DOHH2 (cell line): ENCODE measurements at regions not wholly inside any gene's neighbourhood (a gene's known extent, or its start where the extent isn't known, plus 50 kb on each side); places are given as distances from the start of the nearest gene placed in this dataset.

Experiments
- H3F3A ChIP-seq: fragments of 200-600 bp; sonication (generic), shearing (Covaris generic); 2 replicates; pipeline ENCODE4 v1.6.0; 2016; ENCODE audit warnings: antibody characterized with exemption, mild to moderate bottlenecking; ENCODE audit not compliant: control insufficient read depth, insufficient read depth
- H3K27ac ChIP-seq: fragments of 200-600 bp; sonication (generic); 2 replicates; pipeline ENCODE4 v1.5.1; 2014; ENCODE audit warnings: low read depth, mild to moderate bottlenecking, low read length, moderate library complexity
- H3K27me3 ChIP-seq: fragments of 200-600 bp; sonication (generic); 2 replicates; pipeline ENCODE4 v1.6.1; 2014; ENCODE audit warnings: mild to moderate bottlenecking, low read length, mixed read lengths; ENCODE audit not compliant: control insufficient read depth
- H3K36me3 ChIP-seq: fragments of 200-600 bp; sonication (generic); 2 replicates; pipeline ENCODE4 v1.6.1; 2014; ENCODE audit warnings: mild to moderate bottlenecking, low read length, moderate library complexity, mixed read lengths; ENCODE audit not compliant: control insufficient read depth
- H3K4me1 ChIP-seq: fragments of 200-600 bp; sonication (generic); 2 replicates; pipeline ENCODE4 v1.6.1; 2014; ENCODE audit warnings: mild to moderate bottlenecking, low read length, mixed read lengths; ENCODE audit not compliant: control insufficient read depth
- H3K4me2 ChIP-seq: fragments of 200-600 bp; sonication (generic); 2 replicates; pipeline ENCODE4 v1.6.0; 2014; ENCODE audit warnings: mild to moderate bottlenecking, low read length, moderate library complexity
- H3K4me3 ChIP-seq: fragments of 200-600 bp; sonication (generic); 2 replicates; pipeline ENCODE4 v1.5.1; 2014; ENCODE audit warnings: mild to moderate bottlenecking, low read length, mixed read lengths
- H3K79me2 ChIP-seq: fragments of 200-600 bp; sonication (generic); 2 replicates; pipeline ENCODE4 v1.6.1; 2014; ENCODE audit warnings: mild to moderate bottlenecking, low read length, mixed read lengths; ENCODE audit not compliant: control insufficient read depth
- H3K9me2 ChIP-seq: fragments of 200-600 bp; sonication (generic); replicated peaks from 2 replicates; pipeline ENCODE4 v1.6.1; 2014; ENCODE audit warnings: mild to moderate bottlenecking, low read length, mixed read lengths; ENCODE audit not compliant: control insufficient read depth
- H3K9me3 ChIP-seq: fragments of 200-600 bp; sonication (generic); 2 replicates; pipeline ENCODE4 v1.6.1; 2014; ENCODE audit warnings: antibody characterized with exemption, low read length, mixed read lengths; ENCODE audit not compliant: control insufficient read depth, insufficient read depth
- H4K20me1 ChIP-seq: fragments of 200-600 bp; sonication (generic); 2 replicates; pipeline ENCODE4 v1.6.0; 2014; ENCODE audit warnings: low read depth, mild to moderate bottlenecking, antibody characterized with exemption, low read length, moderate library complexity; ENCODE audit not compliant: control insufficient read depth, insufficient read depth
- EZH2phosphoT487 ChIP-seq: fragments of 200-600 bp; sonication (generic); IDR thresholded peaks from 2 replicates; pipeline ENCODE4 v1.6.1; 2017; ENCODE audit warnings: borderline replicate concordance, mild to moderate bottlenecking, antibody characterized with exemption, low read length, moderate library complexity, mixed read lengths
- TF ChIP-seq, protein P1 (sequence below): fragments of 200-600 bp; sonication (generic); IDR thresholded peaks from one replicate; pipeline ENCODE4 v1.5.1; 2014; ENCODE audit warnings: antibody characterized with exemption, mild to moderate bottlenecking, low read depth, low read length; ENCODE audit not compliant: poor library complexity, severe bottlenecking

DNA sequence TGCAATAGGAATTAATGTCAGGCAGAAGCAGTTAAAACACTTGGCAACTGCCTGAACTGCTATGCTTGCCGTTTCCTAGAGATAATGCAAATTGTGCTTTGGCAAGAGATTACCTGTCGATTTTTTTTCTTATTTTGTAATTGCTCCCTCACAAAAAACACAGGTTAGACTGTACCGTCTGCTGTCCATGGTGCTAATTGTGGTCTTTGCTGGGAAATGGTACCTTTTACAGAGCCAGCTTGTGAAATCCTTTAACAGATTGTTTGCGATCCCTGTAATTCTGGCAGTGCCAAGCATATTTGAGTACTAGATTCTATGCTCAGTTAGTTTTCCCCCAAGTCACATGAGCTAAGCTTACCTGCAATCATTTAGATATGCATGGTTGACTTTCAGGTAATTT, 2125.8 kb upstream of the WWC1 start:
- Histone ChIP-seq H3K27me3 (no peaks in the 10 kb centered on the region), H3K9me3 (no peaks in the 10 kb centered on the region; the same call in 1 of the 2 replicates), H3K4me3 (no peak overlapping the region), H3F3A (no peaks in the 10 kb centered on the region), H3K4me1 (no peaks in the 10 kb centered on the region), H4K20me1 (no peaks in the 10 kb centered on the region), H3K36me3 (no peaks in the 10 kb centered on the region), H3K79me2 (no peaks in the 10 kb centered on the region), H3K27ac (no peak overlapping the region), H3K4me2 (no peak overlapping the region), H3K9me2 (no peaks in the 10 kb centered on the region)
- TF ChIP-seq EZH2phosphoT487: no peak
- TF ChIP-seq, protein P1, sequence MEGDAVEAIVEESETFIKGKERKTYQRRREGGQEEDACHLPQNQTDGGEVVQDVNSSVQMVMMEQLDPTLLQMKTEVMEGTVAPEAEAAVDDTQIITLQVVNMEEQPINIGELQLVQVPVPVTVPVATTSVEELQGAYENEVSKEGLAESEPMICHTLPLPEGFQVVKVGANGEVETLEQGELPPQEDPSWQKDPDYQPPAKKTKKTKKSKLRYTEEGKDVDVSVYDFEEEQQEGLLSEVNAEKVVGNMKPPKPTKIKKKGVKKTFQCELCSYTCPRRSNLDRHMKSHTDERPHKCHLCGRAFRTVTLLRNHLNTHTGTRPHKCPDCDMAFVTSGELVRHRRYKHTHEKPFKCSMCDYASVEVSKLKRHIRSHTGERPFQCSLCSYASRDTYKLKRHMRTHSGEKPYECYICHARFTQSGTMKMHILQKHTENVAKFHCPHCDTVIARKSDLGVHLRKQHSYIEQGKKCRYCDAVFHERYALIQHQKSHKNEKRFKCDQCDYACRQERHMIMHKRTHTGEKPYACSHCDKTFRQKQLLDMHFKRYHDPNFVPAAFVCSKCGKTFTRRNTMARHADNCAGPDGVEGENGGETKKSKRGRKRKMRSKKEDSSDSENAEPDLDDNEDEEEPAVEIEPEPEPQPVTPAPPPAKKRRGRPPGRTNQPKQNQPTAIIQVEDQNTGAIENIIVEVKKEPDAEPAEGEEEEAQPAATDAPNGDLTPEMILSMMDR: no peak

DNA sequence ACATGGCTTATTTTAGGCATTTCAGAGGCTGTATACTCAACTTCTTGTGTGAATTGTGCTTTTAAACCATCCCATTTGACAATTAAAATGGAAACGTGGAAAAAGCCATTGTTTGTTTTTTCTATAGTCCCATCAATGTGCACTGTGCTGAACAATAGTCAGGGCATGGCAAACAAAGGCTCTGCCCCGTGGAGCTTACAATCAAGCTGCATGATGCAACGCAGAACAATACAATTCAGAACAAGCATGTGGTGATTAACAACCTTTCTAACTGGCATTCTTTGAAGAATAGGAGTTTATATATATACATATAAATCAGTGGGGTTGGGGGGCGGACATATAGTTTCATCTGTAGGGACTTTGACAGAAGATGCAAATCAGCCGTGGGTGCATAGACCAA, 2125.4 kb upstream of the WWC1 start:
- H3K4me1 ChIP-seq: no peaks in the 10 kb centered on the region
- H3F3A ChIP-seq: no peaks in the 10 kb centered on the region
- no peaks in the 10 kb centered on the region; the same call in 1 of the 2 replicates for H3K9me3 ChIP-seq
- H3K4me3 ChIP-seq: no peak overlapping the region
- no peaks in the 10 kb centered on the region for H4K20me1 ChIP-seq
- H3K27me3 ChIP-seq: no peaks in the 10 kb centered on the region
- TF ChIP-seq, protein P1: no peak
- TF ChIP-seq EZH2phosphoT487: no peak
- no peaks in the 10 kb centered on the region for H3K79me2 ChIP-seq
- H3K36me3 ChIP-seq: no peaks in the 10 kb centered on the region
- H3K27ac ChIP-seq: no peak overlapping the region
- H3K4me2 ChIP-seq: no peak overlapping the region
- no peaks in the 10 kb centered on the region for H3K9me2 ChIP-seq

DNA sequence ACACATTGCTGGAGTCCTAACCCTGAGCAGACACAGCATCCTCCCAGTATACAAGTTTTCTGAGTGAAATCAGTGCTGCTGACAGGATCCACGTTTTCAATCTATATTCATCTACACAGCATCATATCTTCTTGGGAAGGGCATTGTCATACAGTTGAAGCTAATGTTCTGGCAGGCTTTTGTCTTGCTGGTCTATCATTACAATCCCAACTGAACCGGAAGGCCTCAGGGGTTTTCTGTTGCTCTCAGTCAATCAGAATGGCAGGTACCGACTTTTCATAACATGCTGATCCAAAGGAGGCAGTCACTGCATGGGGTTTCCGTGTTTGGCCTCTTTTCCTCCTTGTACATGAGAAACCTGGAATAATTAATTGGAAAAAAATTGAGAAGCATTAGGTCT, 2118.8 kb upstream of the WWC1 start:
- Histone ChIP-seq H3K4me1 (no peaks in the 10 kb centered on the region), H3F3A (no peaks in the 10 kb centered on the region), H4K20me1 (no peaks in the 10 kb centered on the region), H3K36me3 (no peaks in the 10 kb centered on the region), H3K9me2 (no peaks in the 10 kb centered on the region), H3K4me3 (no peak overlapping the region), H3K9me3 (no peaks in the 10 kb centered on the region; the same call in 1 of the 2 replicates), H3K79me2 (no peaks in the 10 kb centered on the region), H3K4me2 (no peak overlapping the region), H3K27me3 (no peaks in the 10 kb centered on the region), H3K27ac (no peak overlapping the region)
- TF ChIP-seq EZH2phosphoT487: no peak
- TF ChIP-seq, protein P1: no peak
